Activated CD4-positive, alpha-beta T cell treated with anti-CD3 and anti-CD28 coated beads, Interleukin-2, amount 50 U/mL, for 1 hour (primary cell): ENCODE measurements at regions not wholly inside any gene's neighbourhood (a gene's known extent, or its start where the extent isn't known, plus 50 kb on each side); places are given as distances from the start of the nearest gene placed in this dataset.
"Not testable (repeated sequence)": the region's sequence is repeated elsewhere in the genome, so short reads cannot be mapped to it uniquely, and the experiment has no call there.

Experiments
- DNase-seq: peaks from one replicate; pipeline ENCODE4 v3.0.0-alpha.2; 2020

GRCh38 chr4:163697121-163697520 lies 202.6 kb downstream of the TMA16 start:
- no peak for DNase-seq

- DNase-seq = not testable (repeated sequence)
Measured at GRCh38 chr4:163700383-163700782, 205.9 kb downstream of the TMA16 start.

- no peak for DNase-seq
Measured at GRCh38 chr4:163701916-163702315, 207.4 kb downstream of the TMA16 start.

- DNase-seq = no peak
Measured at GRCh38 chr4:163702736-163703135, 208.2 kb downstream of the TMA16 start.

- DNase-seq = no peak
Measured at GRCh38 chr4:163703251-163703650, 208.8 kb downstream of the TMA16 start.

- DNase-seq = no peak
Measured at GRCh38 chr4:163707873-163708272, 213.4 kb downstream of the TMA16 start.

- DNase-seq = no peak
Measured at GRCh38 chr4:163709601-163710000, 215.1 kb downstream of the TMA16 start.

GRCh38 chr4:163710158-163710557 lies 215.7 kb downstream of the TMA16 start:
- no peak for DNase-seq

- not testable (repeated sequence) for DNase-seq
Measured at GRCh38 chr4:163724495-163724894, 230.0 kb downstream of the TMA16 start.

GRCh38 chr4:163726641-163727040 lies 232.2 kb downstream of the TMA16 start:
- no peak for DNase-seq

GRCh38 chr4:163731071-163731470 lies 236.6 kb downstream of the TMA16 start:
- no peak for DNase-seq

GRCh38 chr4:163732473-163732872 lies 238.0 kb downstream of the TMA16 start:
- no peak for DNase-seq

GRCh38 chr4:163736876-163737275 lies 242.4 kb downstream of the TMA16 start:
- DNase-seq = no peak

- not testable (repeated sequence) for DNase-seq
Measured at GRCh38 chr4:163737846-163738245, 243.4 kb downstream of the TMA16 start.

GRCh38 chr4:163738521-163738920 lies 244.0 kb downstream of the TMA16 start:
- no peak for DNase-seq

GRCh38 chr4:163744861-163745260 lies 250.4 kb downstream of the TMA16 start:
- DNase-seq = no peak

- no peak for DNase-seq
Measured at GRCh38 chr4:163747293-163747692, 252.8 kb downstream of the TMA16 start.

GRCh38 chr4:163747886-163748285 lies 253.4 kb downstream of the TMA16 start:
- no peak for DNase-seq

GRCh38 chr4:163748449-163748848 lies 254.0 kb downstream of the TMA16 start:
- DNase-seq = no peak

- DNase-seq = no peak
Measured at GRCh38 chr4:163755013-163755412, 260.5 kb downstream of the TMA16 start.

GRCh38 chr4:163757219-163757618 lies 262.7 kb downstream of the TMA16 start:
- no peak for DNase-seq

GRCh38 chr4:163758032-163758431 lies 263.5 kb downstream of the TMA16 start:
- DNase-seq = no peak

- DNase-seq = no peak
Measured at GRCh38 chr4:163762741-163763140, 268.3 kb downstream of the TMA16 start.

- DNase-seq = no peak
Measured at GRCh38 chr4:163764569-163764968, 270.1 kb downstream of the TMA16 start.

GRCh38 chr4:163768014-163768413 lies 273.5 kb downstream of the TMA16 start:
- DNase-seq = no peak

GRCh38 chr4:163772238-163772637 lies 277.7 kb downstream of the TMA16 start:
- DNase-seq = no peak
